ENCODE measurements at regions not wholly inside any gene's neighbourhood (a gene's known extent, or its start where the extent isn't known, plus 50 kb on each side); places are given as distances from the start of the nearest gene placed in this dataset.

- no peaks in the 10 kb centered on the region for H3K9me3 Mint-ChIP-seq (ENCODE audit: unreplicated experiment)
- no peak for DNase-seq (ENCODE audit: low spot score)
- no peaks in the 10 kb centered on the region for H3K27me3 Mint-ChIP-seq (ENCODE audit: unreplicated experiment)
- TF ChIP-seq CTCF (IDR thresholded peaks at IDR 0.05; ENCODE audit: unreplicated experiment) = no peak
- H3K4me1 Mint-ChIP-seq (ENCODE audit: unreplicated experiment) = no peaks in the 10 kb centered on the region
- H3K36me3 Mint-ChIP-seq (ENCODE audit: low read depth, unreplicated experiment) = no peaks in the 10 kb centered on the region
- H3K27ac Mint-ChIP-seq (ENCODE audit: unreplicated experiment) = no peak overlapping the region
- no peak overlapping the region for H3K4me3 Mint-ChIP-seq (ENCODE audit: unreplicated experiment)
Measured at GRCh38 chr13:26469602-26470001, 87.9 kb upstream of the WASF3 start.

- TF ChIP-seq CTCF (IDR thresholded peaks at IDR 0.05; ENCODE audit: unreplicated experiment) = no peak
- no peaks in the 10 kb centered on the region for H3K36me3 Mint-ChIP-seq (ENCODE audit: low read depth, unreplicated experiment)
- DNase-seq (ENCODE audit: low spot score) = no peak
- H3K4me1 Mint-ChIP-seq (ENCODE audit: unreplicated experiment) = peaks cover 13% of the 10 kb centered on the region
- no peaks in the 10 kb centered on the region for H3K27me3 Mint-ChIP-seq (ENCODE audit: unreplicated experiment)
- H3K9me3 Mint-ChIP-seq (ENCODE audit: unreplicated experiment) = no peaks in the 10 kb centered on the region
- H3K27ac Mint-ChIP-seq (ENCODE audit: unreplicated experiment) = no peak overlapping the region
- no peak overlapping the region for H3K4me3 Mint-ChIP-seq (ENCODE audit: unreplicated experiment)
Measured at GRCh38 chr13:26471807-26472206, 85.7 kb upstream of the WASF3 start.

- no peaks in the 10 kb centered on the region for H3K27me3 Mint-ChIP-seq (ENCODE audit: unreplicated experiment)
- H3K27ac Mint-ChIP-seq (ENCODE audit: unreplicated experiment) = no peak overlapping the region
- no peaks in the 10 kb centered on the region for H3K9me3 Mint-ChIP-seq (ENCODE audit: unreplicated experiment)
- no peak for DNase-seq (ENCODE audit: low spot score)
- no peak overlapping the region for H3K4me3 Mint-ChIP-seq (ENCODE audit: unreplicated experiment)
- no peaks in the 10 kb centered on the region for H3K36me3 Mint-ChIP-seq (ENCODE audit: low read depth, unreplicated experiment)
- TF ChIP-seq CTCF (IDR thresholded peaks at IDR 0.05; ENCODE audit: unreplicated experiment) = no peak
- H3K4me1 Mint-ChIP-seq (ENCODE audit: unreplicated experiment) = peaks cover 16% of the 10 kb centered on the region
Measured at GRCh38 chr13:26473571-26474230, 83.8 kb upstream of the WASF3 start.

GRCh38 chr13:26474286-26474685, 83.2 kb upstream of the WASF3 start:
- Mint-ChIP-seq H3K27me3 (ENCODE audit: unreplicated experiment) (no peaks in the 10 kb centered on the region), H3K4me3 (ENCODE audit: unreplicated experiment) (no peak overlapping the region), H3K27ac (ENCODE audit: unreplicated experiment) (no peak overlapping the region), H3K9me3 (ENCODE audit: unreplicated experiment) (no peaks in the 10 kb centered on the region), H3K36me3 (ENCODE audit: low read depth, unreplicated experiment) (no peaks in the 10 kb centered on the region), H3K4me1 (ENCODE audit: unreplicated experiment) (peaks cover 16% of the 10 kb centered on the region)
- TF ChIP-seq CTCF (IDR thresholded peaks at IDR 0.05; ENCODE audit: unreplicated experiment) = no peak
- no peak for DNase-seq (ENCODE audit: low spot score)

GRCh38 chr13:26475176-26476110, 82.0 kb upstream of the WASF3 start:
- peak overlapping the region; percentile 84 for H3K27ac Mint-ChIP-seq (ENCODE audit: unreplicated experiment)
- H3K4me1 Mint-ChIP-seq (ENCODE audit: unreplicated experiment) = peaks cover 16% of the 10 kb centered on the region
- H3K4me3 Mint-ChIP-seq (ENCODE audit: unreplicated experiment) = peak overlapping the region; percentile 60
- no peak for TF ChIP-seq CTCF (IDR thresholded peaks at IDR 0.05; ENCODE audit: unreplicated experiment)
- no peak for DNase-seq (ENCODE audit: low spot score)
- no peaks in the 10 kb centered on the region for H3K36me3 Mint-ChIP-seq (ENCODE audit: low read depth, unreplicated experiment)
- H3K9me3 Mint-ChIP-seq (ENCODE audit: unreplicated experiment) = no peaks in the 10 kb centered on the region
- peaks cover 2% of the 10 kb centered on the region for H3K27me3 Mint-ChIP-seq (ENCODE audit: unreplicated experiment)
